Kidney capillary endothelial cell (primary cell): ENCODE measurements at regions not wholly inside any gene's neighbourhood (a gene's known extent, or its start where the extent isn't known, plus 50 kb on each side); places are given as distances from the start of the nearest gene placed in this dataset.
A peak's percentile ranks its signal among the peaks of the same experiment; 100 is the strongest.
"Not testable (repeated sequence)": the region's sequence is repeated elsewhere in the genome, so short reads cannot be mapped to it uniquely, and the experiment has no call there.

Experiments used
- DNase-seq: peaks from one replicate; pipeline ENCODE4 v3.0.0-alpha.2; 2018; ENCODE audit warnings: low spot score

DNA sequence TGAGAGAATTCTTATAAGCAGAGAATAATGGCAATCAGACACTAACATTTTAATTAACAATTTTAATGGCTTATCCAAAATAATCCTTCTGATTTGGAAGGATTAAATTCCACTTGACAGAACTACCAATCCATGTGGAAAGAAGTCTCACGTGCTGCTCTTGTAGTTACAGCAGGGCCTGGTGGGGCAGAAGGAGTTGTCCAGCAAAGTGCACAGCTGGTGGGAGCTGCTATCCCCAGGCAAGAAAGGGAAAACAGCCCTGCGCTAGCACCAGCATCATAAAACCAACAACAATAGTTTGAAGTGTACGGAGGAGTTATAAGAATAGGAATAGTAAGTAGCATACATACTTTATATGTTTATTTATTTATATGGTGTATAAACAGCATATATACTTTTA is 127.4 kb upstream of the TRIM2 start:
- no peak for DNase-seq

DNA sequence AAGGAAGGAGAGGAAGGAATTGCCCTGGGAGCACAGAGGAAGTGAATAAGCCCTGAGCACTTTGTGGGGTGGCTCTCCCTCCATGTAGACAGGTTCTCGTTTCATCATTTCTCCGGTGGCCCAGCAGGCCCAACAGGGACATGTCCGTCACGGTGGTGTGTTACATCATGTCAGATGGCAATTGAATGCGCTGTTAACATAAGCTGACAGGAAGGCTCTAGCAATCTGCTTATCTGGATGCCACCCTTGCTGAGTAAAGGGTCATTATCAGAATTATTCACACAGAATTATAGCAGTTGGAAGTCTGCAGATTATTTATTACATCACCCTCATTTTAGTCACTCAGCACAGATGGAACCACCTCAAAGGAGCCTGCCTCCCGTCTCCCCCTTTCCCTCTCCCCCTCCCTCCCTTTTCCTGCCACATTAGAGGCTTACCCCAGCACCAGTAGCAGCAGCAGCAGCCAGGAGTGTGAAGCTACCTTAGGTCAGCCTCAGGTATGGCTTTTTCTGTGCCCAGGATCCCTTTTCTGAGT is 124.3 kb upstream of the TRIM2 start:
- DNase-seq, result no peak

DNA sequence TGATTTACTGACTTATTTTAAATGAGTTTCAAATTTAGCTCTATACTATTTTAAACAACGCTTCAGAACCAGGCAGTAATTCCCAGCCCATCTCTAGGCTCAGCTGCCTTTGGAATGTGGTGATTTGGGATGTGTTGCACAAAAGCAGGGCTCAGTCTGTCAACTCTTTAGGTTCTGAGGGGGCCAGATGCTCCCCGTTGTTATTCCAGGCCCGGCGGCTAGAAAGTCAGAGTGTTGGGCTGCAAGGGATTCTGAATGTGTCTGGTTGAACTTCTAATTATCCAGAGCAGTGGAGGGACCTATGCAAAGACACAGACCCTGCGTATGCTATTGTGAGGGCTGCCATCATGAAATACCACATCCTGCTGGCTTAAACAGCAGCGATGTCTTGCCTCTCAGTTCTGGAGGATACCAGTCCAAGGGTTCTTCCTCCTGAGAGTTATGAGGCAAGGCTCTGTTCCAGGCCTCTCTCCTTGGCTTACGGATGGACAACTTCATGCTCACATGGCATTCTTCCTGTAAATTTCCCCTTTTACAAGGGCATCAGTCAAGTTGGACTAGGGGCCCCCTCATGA is 123.2 kb upstream of the TRIM2 start:
- DNase-seq, result no peak

DNA sequence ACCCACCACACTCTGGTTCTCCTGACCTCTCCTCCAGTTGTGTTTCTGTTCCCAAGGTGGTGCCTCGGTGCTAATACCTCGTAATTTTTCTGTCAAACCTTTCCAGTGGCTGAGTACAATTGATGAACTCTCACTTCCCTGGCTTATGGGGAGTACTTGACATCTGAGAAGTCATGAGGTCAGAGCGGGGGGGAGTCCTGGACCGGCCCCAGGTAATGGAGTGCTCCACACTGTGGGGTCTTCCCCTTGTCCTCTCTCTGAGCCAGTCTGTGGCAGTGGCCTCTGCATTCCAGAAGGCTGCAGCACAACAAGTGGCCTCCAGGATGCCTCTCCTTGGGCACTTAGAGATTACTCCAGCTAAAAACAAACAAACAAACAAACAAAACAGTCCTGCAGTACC is 122.5 kb upstream of the TRIM2 start:
- no peak for DNase-seq

DNA sequence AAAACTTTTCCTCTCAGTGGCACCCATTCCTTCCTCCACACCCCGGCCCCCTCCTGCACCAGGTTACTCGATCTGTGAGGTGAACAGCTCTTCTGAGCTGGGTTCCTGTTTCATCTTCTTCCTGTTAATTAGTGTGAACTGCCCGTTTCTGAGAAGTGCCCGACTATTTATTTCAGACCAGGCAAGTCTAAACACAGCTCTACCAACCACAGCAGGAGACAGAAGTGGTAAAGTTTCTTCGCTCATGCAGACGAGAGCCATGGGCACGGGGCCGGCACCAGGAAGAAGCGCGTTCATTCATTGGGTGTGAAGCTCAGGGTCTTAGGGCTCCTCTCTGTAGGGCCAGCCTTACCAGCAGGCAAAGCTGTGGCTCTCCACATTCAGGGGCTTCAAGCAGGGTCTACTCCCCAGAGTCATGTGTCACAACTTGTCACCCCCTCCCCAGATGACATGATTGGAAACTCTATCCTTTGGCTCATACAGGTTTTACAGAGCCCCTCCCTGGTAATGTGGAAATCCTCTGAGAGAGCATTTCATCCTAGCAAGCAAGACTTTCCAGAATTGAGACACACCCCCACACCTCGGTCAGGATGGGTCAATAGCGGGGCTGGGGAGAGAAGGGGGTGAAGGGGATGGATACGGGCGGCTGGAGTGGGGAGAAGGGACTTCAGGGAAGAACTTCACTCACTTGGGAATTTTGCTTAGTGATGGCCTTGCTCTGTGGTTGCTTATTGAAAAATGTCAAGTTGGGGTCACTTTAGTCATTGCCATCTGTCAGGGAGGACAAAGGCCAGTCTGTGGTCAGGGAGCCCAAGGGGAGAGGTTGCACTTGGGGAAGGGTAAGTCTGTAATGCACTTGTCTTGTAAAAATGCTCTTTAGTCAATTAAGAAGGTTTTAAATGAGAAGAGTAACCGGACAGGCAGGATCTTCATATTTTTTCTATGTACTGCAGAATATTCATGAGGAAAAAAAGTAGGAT is 121.6 kb upstream of the TRIM2 start:
- DNase-seq, result no peak

DNA sequence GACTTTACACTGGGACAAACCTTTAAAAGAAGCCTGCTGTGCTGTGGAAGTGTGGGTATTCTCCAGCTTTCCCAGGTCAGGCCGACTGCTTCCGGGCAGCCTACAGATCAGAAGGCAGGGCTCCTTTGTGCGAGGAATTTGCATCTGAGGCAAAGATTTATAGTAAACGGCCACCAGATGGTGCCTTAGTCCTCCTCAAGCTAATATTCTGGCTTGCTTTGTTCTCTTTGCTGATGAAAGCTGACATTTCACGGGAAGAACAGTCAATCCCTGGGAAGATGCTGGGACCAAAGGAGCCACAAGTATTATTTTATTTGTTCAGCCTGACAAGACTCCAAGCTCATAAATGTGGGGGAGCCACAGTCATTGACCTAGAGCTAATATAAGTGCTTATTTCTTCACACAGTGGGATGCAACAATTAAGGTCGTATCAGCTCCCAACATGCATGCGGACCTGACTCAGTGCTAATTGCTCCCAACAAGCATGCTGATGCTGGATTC is 120.7 kb upstream of the TRIM2 start:
- DNase-seq, result peak; percentile 78

DNA sequence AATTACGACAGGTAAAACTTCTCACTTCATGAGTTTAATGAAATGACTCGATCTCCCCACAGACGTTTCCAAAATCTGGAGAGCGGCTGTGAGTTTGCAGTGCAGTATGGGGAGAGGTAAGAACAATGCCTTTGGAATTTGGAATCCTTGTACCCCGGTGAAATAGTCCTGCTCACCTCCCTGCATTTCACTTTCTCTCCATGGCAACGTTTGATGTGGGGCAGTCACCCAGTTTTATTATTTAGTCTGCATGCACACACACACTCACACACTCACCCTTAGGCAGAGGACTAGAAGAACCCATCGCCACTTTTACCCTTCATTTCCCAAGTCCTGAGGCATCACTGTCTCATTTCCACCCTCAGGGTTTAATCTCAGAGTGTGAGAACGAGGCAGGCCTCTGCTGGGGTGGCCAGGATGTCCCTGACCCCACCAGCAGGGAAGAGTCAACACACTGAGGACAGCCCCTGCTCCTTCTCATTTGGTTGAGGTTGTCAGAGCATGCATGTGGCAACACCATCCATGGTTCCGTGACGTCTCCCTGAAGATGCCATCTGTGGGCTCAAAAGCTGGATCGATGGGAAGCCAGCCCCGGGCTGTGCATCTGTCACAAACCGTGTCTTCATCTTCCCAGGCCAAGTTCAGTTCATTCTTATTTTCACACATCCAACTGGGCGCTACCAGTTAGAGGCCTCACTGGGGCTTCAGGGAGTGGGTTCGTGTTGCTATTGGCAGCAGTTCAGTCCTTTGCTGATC is 119.8 kb upstream of the TRIM2 start:
- no peak for DNase-seq

DNA sequence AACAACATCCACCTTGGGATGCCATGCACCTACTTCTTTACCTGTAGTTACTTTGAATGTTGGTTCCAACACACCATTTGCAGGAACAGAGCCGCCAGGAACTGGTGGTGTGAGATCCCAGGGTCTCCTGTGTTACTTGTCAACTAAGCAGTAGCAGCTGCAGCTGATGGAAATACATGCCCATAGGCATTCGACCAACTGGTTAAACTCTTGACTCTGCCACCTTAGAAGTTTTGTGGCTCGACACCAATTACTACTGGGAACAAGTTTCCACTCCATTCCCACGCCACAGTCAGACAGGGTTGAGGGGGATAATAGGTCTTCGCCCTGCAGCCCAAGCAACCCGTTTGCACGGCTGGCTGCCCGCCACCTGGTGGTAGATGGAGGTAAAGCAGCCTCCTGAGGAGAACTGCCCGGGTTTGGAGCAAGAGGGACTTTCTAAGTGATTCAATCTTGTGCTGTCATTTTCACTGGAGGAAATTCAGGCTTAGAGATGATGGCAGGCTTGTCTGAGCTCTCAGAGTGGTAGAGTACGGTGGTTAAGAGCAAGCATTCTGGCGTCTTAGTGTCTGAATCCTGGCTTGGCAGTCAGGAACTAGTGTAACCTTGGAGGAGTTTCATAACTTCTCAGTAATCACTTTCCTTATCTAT is 119.1 kb upstream of the TRIM2 start:
- peak; percentile 64 for DNase-seq

DNA sequence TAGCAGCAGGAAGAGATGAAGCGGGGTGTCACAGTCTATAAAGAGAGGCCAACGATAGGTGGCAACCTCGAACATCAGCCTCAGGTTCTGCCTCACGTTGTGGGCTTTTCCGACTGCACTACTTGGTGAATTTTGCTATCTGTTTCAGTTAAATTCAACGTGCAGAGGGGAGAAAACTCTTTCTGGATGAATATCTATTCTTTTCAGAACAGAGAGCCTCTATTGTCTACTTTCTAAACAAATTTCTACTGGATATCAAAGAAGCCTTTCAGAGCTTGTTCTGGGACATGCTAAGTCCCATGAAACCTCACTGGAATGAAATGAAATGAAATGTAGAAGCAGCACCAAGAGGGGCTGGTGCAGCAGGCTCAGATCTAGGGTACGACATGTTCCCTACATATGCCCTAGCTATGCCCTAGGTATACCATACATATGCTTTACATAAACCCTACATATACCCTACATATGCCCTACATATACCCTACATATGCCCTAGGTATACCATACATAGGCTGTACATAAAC is 116.5 kb upstream of the TRIM2 start:
- DNase-seq, result no peak

DNA sequence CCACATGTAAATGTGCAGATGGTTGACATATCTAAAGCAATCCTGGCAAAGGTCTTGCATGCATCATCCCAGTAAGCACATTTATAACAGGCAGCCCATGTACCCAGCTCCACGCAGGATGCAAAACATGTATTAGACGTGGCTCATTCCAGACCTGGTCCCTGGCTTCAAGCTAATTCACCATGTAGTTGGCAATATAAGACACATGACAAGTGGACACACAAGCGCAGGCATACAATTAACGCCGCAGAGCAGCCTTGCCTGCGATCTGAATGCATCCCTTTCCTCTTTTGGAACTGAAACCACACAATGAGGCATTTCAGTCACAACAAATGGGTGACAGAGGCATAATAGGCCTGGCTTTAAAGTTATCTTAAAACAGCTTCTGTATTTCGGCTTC is 114.5 kb upstream of the TRIM2 start:
- no peak for DNase-seq

DNA sequence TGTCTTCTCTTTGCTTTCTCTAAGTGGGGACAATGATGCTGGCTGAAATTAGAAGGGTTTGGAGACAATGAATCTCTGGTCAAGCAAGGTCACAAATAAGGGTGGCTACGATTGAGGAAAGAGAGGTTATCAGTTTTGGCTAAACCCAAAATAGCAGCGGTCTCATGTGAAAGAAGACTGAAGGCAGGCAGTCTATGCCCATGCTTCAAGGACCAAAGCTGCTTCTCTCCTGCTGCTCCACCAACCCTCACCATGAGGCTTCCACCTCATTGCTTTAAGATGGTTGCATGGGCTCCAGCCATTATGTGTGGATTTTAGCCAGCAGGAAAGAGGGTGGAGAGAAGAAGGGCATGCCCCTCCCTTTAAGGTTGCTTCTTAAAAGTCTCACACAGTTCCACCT is 114.1 kb upstream of the TRIM2 start:
- no peak for DNase-seq

DNA sequence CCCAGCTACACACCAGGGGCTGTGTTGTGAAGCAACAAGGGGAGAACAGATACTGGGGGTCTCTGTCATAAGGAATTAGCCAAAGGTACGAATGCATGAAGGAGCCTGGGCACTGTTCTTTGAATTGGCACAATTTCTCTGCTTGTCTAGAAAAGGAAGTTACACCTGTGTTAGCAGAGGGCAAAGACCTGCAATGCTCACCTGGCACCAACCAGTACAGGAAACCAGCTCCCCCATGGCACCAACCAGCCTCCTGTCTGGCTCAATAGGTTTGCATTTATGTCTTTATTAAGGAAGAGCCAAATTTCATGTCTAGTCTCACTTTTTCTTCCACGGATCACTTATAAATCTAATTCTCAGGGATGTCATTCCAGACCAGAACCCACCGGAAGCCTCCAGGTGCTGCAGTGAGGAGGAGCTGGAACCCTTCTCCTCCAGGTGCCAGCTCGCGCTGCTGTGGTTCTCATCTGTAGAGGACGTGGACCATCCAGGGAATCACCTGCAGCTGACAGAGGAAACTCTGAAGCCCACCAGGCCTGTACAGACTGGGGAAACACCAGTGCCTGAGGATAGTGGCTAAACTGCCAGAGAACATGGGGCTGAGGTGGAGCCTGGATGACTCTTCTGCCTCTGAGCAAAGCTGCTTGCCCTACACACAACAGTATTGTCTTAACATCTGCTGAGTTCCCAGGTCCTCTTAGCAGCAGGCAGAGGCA is 113.4 kb upstream of the TRIM2 start:
- DNase-seq, result no peak

DNA sequence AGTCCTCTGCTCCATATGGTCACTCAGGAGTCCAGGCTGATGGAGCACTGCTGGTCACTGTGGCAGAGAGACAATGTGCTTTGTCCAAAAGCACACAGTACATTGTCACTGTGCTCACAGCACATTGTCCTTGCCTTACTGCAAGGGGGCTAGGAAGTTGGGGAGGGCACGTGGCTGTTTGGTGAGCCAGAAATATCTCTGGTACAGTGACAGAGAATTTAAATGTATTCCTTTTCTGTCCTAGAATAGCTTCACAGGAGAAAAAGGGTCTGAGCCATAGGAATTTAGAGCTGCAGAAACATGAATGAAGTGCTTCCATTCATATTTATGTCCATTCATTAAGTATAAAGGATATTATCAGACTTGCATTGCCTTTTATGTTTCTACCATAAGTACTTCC is 110.8 kb upstream of the TRIM2 start:
- no peak for DNase-seq

DNA sequence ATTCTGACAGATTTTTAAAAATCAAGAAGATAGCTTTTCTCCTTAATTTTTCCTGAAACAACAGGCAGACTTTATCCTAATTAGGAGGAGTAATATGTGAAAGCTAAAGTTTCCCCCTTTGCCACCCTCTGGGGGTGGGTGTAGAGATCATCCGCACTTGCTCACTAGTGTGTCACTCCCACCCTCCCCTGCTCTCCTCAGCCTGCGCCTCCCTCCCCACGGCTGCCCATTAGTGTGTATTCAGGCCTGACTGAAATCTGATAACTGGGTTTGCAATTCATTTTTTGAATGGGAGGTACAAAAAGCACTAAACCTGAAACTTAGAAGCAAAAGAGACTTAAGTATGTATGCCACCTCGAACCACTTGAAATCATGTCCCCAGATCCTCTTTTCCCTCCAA is 110.4 kb upstream of the TRIM2 start:
- DNase-seq, result no peak

DNA sequence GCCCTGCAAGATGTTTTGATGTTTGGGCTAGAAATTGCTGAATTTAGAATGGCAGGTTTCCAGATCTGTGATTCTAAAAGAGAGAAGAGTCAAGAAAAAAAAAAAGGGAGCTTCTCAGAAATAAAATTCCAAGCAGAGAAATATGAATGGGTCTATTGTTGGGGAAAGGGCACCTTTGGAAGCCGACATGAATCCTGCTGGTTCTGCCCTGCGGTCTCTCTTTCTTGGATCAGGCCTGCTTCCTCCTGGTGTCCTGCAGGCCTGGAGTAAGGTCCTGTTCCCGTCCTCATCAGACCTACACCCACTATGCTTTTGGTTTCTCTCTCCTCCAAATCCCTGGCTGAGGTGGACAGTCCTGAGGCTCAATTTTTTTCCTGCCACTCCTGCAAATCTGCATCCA is 109.8 kb upstream of the TRIM2 start:
- DNase-seq, result no peak

DNA sequence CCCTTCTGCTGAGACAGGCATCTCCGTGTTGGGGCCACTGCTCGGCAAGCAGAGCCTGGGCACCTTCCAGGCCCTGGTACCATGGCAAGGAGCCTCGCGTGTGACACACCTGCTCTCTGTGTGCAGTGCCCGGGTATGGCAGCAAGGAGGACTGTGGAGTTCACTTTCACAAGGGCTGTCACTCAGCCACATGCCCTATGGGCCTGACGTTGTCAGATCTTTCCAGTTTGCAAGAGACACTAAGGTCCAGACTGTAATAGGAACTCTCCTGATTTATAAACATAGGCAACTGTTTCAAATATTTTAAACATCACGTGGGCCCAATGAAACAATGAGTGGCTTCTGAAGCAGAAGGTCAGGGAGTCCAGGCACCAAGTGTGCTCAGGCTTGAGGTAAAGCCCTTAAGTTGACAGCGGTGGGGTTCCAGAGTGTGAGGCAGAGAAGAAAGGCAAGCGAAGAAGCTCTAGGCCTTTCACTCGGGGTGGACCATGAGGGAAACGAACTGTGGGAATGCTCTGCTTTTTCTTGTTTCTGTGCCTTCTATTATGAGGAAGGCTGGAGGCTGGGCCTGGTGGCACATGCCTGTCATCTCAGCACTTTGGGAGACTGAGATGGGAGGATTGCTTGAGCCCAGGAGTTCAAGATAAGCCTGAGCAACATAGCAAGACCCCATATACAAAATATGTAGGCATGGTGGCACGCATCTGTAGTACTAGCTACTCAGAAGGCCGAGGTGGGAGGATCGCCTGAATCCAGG is 108.6 kb upstream of the TRIM2 start:
- no peak for DNase-seq

DNA sequence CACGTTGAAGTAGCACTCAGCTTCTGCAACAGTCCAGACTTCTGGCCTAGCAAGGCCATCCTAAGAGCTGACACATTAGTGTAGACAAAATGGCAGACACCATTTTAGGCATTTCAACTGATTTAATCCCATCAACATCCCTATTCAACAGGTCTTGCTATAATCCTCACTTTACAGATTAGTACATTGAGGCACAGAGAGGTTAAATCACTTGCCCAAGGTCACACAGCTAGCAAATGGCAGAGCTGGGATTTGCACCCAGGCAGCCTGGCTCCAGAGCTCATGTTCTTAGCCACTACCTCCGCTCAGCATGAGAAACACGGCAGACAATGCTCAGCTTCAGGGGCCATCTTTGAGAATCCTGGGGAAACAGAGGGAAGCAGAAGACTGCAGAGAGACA is 107.9 kb upstream of the TRIM2 start:
- no peak for DNase-seq

DNA sequence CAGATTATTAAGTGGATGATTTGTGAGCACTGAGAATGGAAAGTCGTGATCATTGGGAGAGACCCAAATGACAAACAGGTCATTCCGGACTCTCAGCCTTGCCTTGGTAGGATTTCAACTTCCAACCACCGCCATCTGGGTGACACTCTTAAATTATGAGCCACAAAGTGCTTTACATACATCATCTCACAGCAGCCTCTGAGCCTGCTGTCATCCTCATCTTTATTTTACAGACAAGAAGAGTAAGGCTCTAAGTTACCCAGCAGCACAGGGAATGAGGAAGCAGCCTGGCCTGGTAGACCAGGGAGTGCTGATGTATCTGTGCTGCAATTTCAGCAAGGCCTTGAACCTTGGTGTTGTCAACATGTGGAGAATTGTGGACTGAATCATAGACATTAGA is 105.8 kb upstream of the TRIM2 start:
- no peak for DNase-seq

DNA sequence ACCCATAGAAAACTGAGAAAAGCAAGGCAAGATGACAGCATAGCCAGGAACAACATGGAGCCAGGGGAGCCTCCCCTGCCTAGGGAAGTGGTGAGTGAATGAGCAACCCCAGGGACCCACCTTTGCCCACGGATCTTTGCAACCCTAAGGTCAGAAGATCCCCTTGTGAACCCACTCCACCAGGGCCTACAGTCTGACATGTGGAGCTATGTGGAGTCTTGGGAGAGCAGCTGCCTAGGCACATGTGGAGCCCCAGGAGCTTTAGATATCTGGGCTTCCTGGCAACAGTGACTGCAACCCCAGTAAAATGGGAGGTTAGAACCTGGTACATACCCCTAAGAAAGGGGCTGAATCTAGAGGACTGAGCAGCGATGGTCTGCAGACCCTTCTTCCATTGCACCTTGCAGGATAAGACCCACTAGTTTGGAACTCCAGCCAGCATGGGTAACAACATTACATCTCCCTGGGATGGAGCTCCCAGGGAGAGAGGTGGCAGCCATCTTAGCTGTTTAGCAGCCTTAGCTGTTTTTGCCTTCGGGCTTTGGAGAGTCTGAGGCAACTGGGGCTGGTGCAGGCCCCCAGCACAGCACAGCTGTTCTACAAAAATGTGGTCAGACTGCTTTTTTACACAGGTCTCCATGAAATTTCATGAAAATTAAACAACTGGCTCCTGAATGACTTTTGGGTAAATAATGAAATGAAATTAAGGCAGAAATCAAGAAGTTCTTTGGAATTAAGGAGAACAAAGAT is 104.7 kb upstream of the TRIM2 start:
- no peak for DNase-seq

DNA sequence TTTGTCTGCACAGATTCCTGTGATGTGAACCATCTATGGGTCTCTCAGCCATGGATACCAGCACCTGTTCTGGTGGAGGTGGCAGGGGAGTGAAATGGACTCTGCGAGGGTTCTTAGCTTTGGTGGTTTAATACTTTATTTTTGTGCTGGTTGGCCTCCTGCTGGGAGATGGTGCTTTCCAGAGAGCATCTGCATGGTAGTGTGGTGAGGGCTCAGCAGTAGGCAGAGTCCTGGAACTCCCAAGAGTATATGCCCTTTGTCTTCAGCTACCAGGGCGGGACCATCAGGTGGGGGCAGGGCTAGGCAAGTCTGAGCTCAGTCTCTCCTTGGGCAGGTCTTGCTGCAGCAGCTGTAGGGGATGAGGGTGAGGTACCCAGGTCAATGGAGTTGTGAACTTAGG is 97.5 kb upstream of the TRIM2 start:
- not testable (repeated sequence) for DNase-seq
